ENCODE measurements at regions not wholly inside any gene's neighbourhood (a gene's known extent, or its start where the extent isn't known, plus 50 kb on each side); places are given as distances from the start of the nearest gene placed in this dataset.

DNA sequence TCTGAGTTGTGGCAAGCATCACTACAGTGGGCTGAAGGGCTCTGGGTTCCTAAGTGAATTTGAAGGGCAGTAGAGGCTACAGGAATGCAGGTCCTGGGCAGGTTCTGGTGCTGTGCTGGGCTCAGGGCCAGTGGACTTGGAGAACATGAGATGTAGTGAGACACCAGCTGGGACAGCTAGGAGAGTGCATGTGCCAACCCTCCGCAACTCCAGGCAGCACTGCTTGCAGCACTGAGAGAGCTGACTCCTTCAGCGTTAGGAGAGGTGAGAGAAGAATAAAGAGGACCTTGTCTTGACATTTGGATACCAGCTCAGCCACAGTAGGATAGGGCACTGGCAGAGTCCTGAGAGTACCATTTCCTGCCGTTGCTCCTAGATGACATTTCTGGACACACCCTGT lies 739.9 kb upstream of the PRR20A start:
- no peak for TF ChIP-seq POLR2A (IDR thresholded peaks at IDR 0.05)
- TF ChIP-seq CTCF (IDR thresholded peaks at IDR 0.05 in 8 of 11, conservative IDR thresholded peaks at IDR 0.05 in 3 of 11) = no peak

All from spleen (tissue), 7 donors.